ENCODE measurements at regions not wholly inside any gene's neighbourhood (a gene's known extent, or its start where the extent isn't known, plus 50 kb on each side); places are given as distances from the start of the nearest gene placed in this dataset.

- TF ChIP-seq CTCF (IDR thresholded peaks at IDR 0.05; ENCODE audit: low read depth, low read length): no peak
- no peak overlapping the region for H3K4me3 ChIP-seq (ENCODE audit: low read depth, low read length)
Observed at GRCh38 chr7:34452363-34452762, 205.7 kb upstream of the NPSR1 start.

- TF ChIP-seq CTCF (IDR thresholded peaks at IDR 0.05; ENCODE audit: low read depth, low read length): no peak
- H3K4me3 ChIP-seq (ENCODE audit: low read depth, low read length): no peak overlapping the region
Observed at GRCh38 chr7:34453150-34453549, 204.9 kb upstream of the NPSR1 start.

GRCh38 chr7:34454381-34454780 lies 203.6 kb upstream of the NPSR1 start:
- no peak for TF ChIP-seq CTCF (IDR thresholded peaks at IDR 0.05; ENCODE audit: low read depth, low read length)
- H3K4me3 ChIP-seq (ENCODE audit: low read depth, low read length): no peak overlapping the region

- no peak for TF ChIP-seq CTCF (IDR thresholded peaks at IDR 0.05; ENCODE audit: low read depth, low read length)
- H3K4me3 ChIP-seq (ENCODE audit: low read depth, low read length): no peak overlapping the region
Observed at GRCh38 chr7:34457329-34457728, 200.7 kb upstream of the NPSR1 start.

- TF ChIP-seq CTCF (IDR thresholded peaks at IDR 0.05; ENCODE audit: low read depth, low read length): no peak
Observed at GRCh38 chr7:34463830-34464229, 194.2 kb upstream of the NPSR1 start.

GRCh38 chr7:34471844-34472243 lies 186.2 kb upstream of the NPSR1 start:
- no peak overlapping the region for H3K4me3 ChIP-seq (ENCODE audit: low read depth, low read length)
- TF ChIP-seq CTCF (IDR thresholded peaks at IDR 0.05; ENCODE audit: low read depth, low read length): no peak

More at GRCh38 chr7:34463830-34464229, 194.2 kb upstream of the NPSR1 start:
- H3K4me3 ChIP-seq (ENCODE audit: low read depth, low read length): no peak overlapping the region

- H3K4me3 ChIP-seq (ENCODE audit: low read depth, low read length): no peak overlapping the region
- TF ChIP-seq CTCF (IDR thresholded peaks at IDR 0.05; ENCODE audit: low read depth, low read length): no peak
Observed at GRCh38 chr7:34486371-34486770, 171.6 kb upstream of the NPSR1 start.

All from WI38 (cell line).